Activated CD8-positive, alpha-beta T cell treated with anti-CD3 and anti-CD28 coated beads for 36 hours (primary cell): ENCODE measurements at regions not wholly inside any gene's neighbourhood (a gene's known extent, or its start where the extent isn't known, plus 50 kb on each side); places are given as distances from the start of the nearest gene placed in this dataset.

Experiments used
- ATAC-seq: fragments of 200-7000 bp; cut with Tn5 transposase; one replicate; pipeline ENCODE4 v1.10.0; 2021; ENCODE audit warnings: mild to moderate bottlenecking, moderate library complexity
- CTCF ChIA-PET: fragments of 350-600 bp; sonication (Branson Sonifier 250); formaldehyde crosslinking; loops from one replicate; lab custom pipeline; 2021; ENCODE audit warnings: antibody characterized with exemption; lab: Charles Lee
- POLR2A ChIA-PET: fragments of 350-600 bp; sonication (Branson Sonifier 250); formaldehyde crosslinking; loops from one replicate; lab custom pipeline; 2021; ENCODE audit warnings: antibody characterized with exemption; lab: Charles Lee
- DNase-seq: peaks from one replicate; pipeline ENCODE4 v3.0.0-alpha.2; 2020
- H3K27ac Mint-ChIP-seq: one replicate; pipeline ENCODE4 v1.8.0; 2021; ENCODE audit warnings: mild to moderate bottlenecking, mixed read lengths
- H3K27me3 Mint-ChIP-seq: one replicate; pipeline ENCODE4 v1.8.0; 2021; ENCODE audit warnings: mixed read lengths
- H3K36me3 Mint-ChIP-seq: one replicate; pipeline ENCODE4 v1.8.0; 2021; ENCODE audit warnings: low read depth, mixed read lengths
- H3K4me1 Mint-ChIP-seq: one replicate; pipeline ENCODE4 v1.8.0; 2021; ENCODE audit warnings: low read depth, mixed read lengths
- H3K4me3 Mint-ChIP-seq: one replicate; pipeline ENCODE4 v1.8.0; 2021; ENCODE audit warnings: mild to moderate bottlenecking, moderate library complexity, mixed read lengths
- H3K9me3 Mint-ChIP-seq: one replicate; pipeline ENCODE4 v1.8.0; 2021; ENCODE audit warnings: mixed read lengths
- intact Hi-C: fragments of 100-400 bp; cut with micrococcal nuclease; formaldehyde crosslinking; loops from one replicate; pipeline ENCODE4 v1.10.0; 2022
- TF ChIP-seq, protein P1 (sequence below): fragments of 200-600 bp; IDR thresholded peaks from one replicate; pipeline ENCODE4 v1.8.0; 2022; ENCODE audit warnings: antibody characterized with exemption, mild to moderate bottlenecking

DNA sequence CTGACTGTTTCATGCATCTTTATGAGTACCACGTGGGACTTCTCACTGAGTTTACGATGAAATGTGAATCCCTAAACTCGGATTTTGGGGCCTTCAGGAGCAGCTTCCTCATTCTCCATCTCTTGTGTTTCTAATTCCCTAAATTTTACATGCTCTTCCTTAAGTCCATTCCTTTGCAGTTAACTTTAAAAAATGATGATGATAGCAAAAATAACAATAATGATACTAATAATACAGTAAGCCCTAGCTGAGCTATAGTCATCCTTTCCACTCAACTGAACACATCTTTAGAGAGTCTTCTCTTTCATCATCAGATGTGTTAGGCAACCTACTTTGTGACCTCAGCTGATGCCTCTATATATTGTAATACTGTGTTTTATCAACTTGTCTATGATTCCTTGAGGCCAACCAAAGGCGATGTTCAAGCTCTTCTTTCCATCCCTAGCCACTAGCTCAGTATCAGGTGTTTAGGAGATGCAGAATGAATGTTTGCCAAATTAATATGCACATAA is 1196.4 kb downstream of the VRK1 start:
- Mint-ChIP-seq H3K4me1 (peaks cover 44% of the 10 kb centered on the region), H3K4me3 (peak overlapping the region; percentile 46), H3K9me3 (peaks cover 1% of the 10 kb centered on the region), H3K36me3 (peaks cover 2% of the 10 kb centered on the region), H3K27ac (peak overlapping the region; percentile 95), H3K27me3 (no peaks in the 10 kb centered on the region)
- ChIA-PET POLR2A (interaction anchor here (0.8 to 1.0 kb wide), 4 partner anchors 11 to 388 kb away, joined by 3 to 5 read pairs (median 4); no protein-coding TSS in a partner anchor), CTCF (interaction anchor here (1.2 to 1.9 kb wide), 2 partner anchors 15 to 143 kb away, joined by 4 to 5 read pairs; no protein-coding TSS in a partner anchor)
- intact Hi-C loops, result no loop called here
- TF ChIP-seq, protein P1, sequence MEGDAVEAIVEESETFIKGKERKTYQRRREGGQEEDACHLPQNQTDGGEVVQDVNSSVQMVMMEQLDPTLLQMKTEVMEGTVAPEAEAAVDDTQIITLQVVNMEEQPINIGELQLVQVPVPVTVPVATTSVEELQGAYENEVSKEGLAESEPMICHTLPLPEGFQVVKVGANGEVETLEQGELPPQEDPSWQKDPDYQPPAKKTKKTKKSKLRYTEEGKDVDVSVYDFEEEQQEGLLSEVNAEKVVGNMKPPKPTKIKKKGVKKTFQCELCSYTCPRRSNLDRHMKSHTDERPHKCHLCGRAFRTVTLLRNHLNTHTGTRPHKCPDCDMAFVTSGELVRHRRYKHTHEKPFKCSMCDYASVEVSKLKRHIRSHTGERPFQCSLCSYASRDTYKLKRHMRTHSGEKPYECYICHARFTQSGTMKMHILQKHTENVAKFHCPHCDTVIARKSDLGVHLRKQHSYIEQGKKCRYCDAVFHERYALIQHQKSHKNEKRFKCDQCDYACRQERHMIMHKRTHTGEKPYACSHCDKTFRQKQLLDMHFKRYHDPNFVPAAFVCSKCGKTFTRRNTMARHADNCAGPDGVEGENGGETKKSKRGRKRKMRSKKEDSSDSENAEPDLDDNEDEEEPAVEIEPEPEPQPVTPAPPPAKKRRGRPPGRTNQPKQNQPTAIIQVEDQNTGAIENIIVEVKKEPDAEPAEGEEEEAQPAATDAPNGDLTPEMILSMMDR, result no peak
- DNase-seq, result no peak
- ATAC-seq, result peak; percentile 62

DNA sequence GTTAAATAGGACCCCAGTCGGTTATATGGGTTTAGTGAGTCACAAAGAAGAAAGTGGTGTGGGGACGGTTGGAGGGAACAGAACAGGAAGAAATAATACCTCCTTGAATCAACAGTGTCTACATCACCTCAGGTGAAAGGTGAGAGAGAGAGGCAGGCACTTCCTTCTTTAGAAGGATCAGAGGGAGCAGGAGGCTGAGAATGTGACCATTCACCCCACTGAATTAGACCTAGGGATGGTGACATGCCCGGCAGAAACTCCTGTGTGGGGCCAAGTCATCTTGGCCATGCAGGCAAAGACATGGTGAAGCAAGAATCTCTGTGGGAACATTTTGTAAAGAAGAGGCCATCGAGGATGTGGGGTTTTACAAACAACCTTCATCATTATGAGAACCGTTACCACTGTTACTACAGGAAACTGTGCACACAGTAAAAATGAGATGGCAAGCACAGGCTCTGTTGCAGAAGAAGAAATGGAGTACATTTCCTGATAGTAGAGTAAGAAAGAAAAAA is 1196.9 kb downstream of the VRK1 start:
- TF ChIP-seq, protein P1, result no peak
- peak overlapping the region; percentile 95 for H3K27ac Mint-ChIP-seq
- peaks cover 49% of the 10 kb centered on the region for H3K4me1 Mint-ChIP-seq
- H3K36me3 Mint-ChIP-seq, result peaks cover 2% of the 10 kb centered on the region
- intact Hi-C loops, result no loop called here
- no peaks in the 10 kb centered on the region for H3K27me3 Mint-ChIP-seq
- DNase-seq (peak; percentile 52), ATAC-seq (peak; percentile 82)
- CTCF ChIA-PET, result interaction anchor here (1.2 to 1.9 kb wide), 2 partner anchors 15 to 142 kb away, joined by 4 to 5 read pairs; no protein-coding TSS in a partner anchor
- POLR2A ChIA-PET, result interaction anchor here (0.8 to 1.0 kb wide), 4 partner anchors 12 to 388 kb away, joined by 3 to 5 read pairs (median 4); no protein-coding TSS in a partner anchor
- no peaks in the 10 kb centered on the region for H3K9me3 Mint-ChIP-seq
- H3K4me3 Mint-ChIP-seq, result peak overlapping the region; percentile 46

DNA sequence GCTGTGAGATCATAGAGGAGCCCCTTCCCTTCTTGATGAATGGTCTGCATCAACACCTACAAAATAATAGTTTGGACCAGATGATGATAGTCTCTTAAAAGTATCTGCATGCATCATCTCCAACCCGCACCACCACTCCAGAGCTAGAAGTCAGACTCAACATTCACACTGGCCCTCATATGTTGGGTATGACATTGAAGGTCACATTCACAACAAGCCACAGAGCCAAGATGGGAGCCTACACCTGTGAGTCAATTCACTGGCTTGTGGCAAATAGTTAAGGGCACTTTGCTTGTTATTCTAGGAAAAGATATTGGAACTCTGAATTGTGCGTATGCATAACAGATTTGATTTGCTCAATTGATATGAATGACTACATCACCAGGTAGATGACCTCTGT is 1197.9 kb downstream of the VRK1 start:
- ATAC-seq (peak; percentile 12), DNase-seq (peak; percentile 38)
- no peaks in the 10 kb centered on the region for H3K27me3 Mint-ChIP-seq
- POLR2A ChIA-PET, result interaction anchor here (1.0 to 1.5 kb wide), 2 partner anchors 14 to 103 kb away, joined by 3 to 5 read pairs; no protein-coding TSS in a partner anchor
- peaks cover 49% of the 10 kb centered on the region for H3K4me1 Mint-ChIP-seq
- peaks cover 2% of the 10 kb centered on the region for H3K36me3 Mint-ChIP-seq
- intact Hi-C loops, result no loop called here
- CTCF ChIA-PET, result interaction anchor here (1.1 to 1.4 kb wide), 2 partner anchors 16 to 17 kb away, joined by 3 to 4 read pairs; no protein-coding TSS in a partner anchor
- H3K4me3 Mint-ChIP-seq, result peak overlapping the region; percentile 46
- H3K27ac Mint-ChIP-seq, result peak overlapping the region; percentile 95
- no peaks in the 10 kb centered on the region for H3K9me3 Mint-ChIP-seq
- TF ChIP-seq, protein P1, result no peak

DNA sequence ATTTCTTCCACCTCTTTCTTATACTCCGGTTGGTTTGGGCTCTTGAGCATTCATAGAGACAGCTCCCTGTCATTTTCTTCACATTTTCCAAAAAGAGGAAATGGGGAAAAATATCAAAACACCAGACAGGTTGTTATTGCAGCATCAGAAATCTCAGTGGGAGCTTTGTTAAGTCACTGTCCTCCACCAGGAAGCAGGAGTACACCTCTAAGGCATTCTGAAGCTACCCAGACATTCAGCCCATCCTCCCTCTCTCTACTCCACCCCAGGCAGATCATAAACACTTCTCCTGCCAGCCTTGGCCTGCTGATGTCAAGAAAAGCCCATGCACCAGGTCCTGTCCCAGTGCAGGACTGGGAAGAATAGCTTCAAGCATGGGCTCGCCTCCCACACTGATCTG is 1198.3 kb downstream of the VRK1 start:
- ChIA-PET CTCF (interaction anchor here (1.1 to 1.4 kb wide), 2 partner anchors 16 to 17 kb away, joined by 3 to 4 read pairs; no protein-coding TSS in a partner anchor), POLR2A (interaction anchor here (1.0 to 1.5 kb wide), 3 partner anchors 14 to 103 kb away, joined by 3 to 5 read pairs (median 3); no protein-coding TSS in a partner anchor)
- TF ChIP-seq, protein P1, result no peak
- Mint-ChIP-seq H3K36me3 (peaks cover 2% of the 10 kb centered on the region), H3K4me1 (peaks cover 49% of the 10 kb centered on the region), H3K9me3 (no peaks in the 10 kb centered on the region), H3K27me3 (no peaks in the 10 kb centered on the region), H3K4me3 (no peak overlapping the region), H3K27ac (peak overlapping the region; percentile 95)
- intact Hi-C loops, result no loop called here
- DNase-seq (no peak), ATAC-seq (no peak)

DNA sequence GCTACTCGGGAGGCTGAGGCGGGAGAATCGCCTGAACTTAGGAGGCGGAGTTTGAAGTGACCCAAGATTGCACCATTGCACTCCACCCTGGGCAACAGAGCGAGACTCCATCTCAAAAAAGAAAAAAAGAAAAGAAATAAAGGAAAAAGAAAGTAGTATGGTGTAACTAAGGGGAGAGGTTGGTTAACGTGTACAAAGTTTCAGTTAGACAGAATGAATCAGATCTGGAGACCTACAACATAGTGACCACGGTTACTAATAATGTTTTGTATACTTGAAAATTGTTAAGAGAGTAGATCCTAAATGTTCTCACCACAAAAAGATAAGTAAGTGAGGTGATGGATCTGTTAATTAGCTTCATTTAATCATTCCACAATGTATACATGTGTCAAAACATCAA is 1208.8 kb downstream of the VRK1 start:
- ChIA-PET CTCF (interaction anchor here (1.5 kb wide), 1 partner anchor 133 kb away, joined by 3 read pairs; no protein-coding TSS in a partner anchor), POLR2A (no interaction called here)
- H3K4me3 Mint-ChIP-seq, result no peak overlapping the region
- no peaks in the 10 kb centered on the region for H3K9me3 Mint-ChIP-seq
- ATAC-seq (peak; percentile 41), DNase-seq (no peak)
- TF ChIP-seq, protein P1, result no peak
- H3K27ac Mint-ChIP-seq, result peak overlapping the region; percentile 32
- peaks cover 2% of the 10 kb centered on the region for H3K36me3 Mint-ChIP-seq
- intact Hi-C loops, result no loop called here
- peaks cover 31% of the 10 kb centered on the region for H3K4me1 Mint-ChIP-seq
- no peaks in the 10 kb centered on the region for H3K27me3 Mint-ChIP-seq
